ENCODE measurements at regions not wholly inside any gene's neighbourhood (a gene's known extent, or its start where the extent isn't known, plus 50 kb on each side); places are given as distances from the start of the nearest gene placed in this dataset.
A peak's percentile ranks its signal among the peaks of the same experiment; 100 is the strongest.

- intact Hi-C loops (cut with DNase I): no loop called here
- Histone ChIP-seq H3K27me3 (no peaks in the 10 kb centered on the region), H3K36me3 (replicated peaks in 1 of 2) (no peaks in the 10 kb centered on the region), H3K27ac (no peak overlapping the region), H3K9me3 (replicated peaks in 1 of 3) (no peaks in the 10 kb centered on the region), H3K4me3 (no peak overlapping the region), H3K4me1 (replicated peaks in 1 of 2) (peaks cover 0 to 4% of the 10 kb centered on the region in 2 donors)
- TF ChIP-seq CTCF (IDR thresholded peaks at IDR 0.05) (no peak), POLR2A (IDR thresholded peaks at IDR 0.05) (no peak)
- no peak for DNase-seq
- WGBS, 4 donors: 68 to 77% (median 72%) methylated on average over 7 of the region's 7 CpGs
Measured at GRCh38 chr1:239811211-239811885, 280.3 kb upstream of the FMN2 start.

- 86 to 97% (median 94%) methylated on average over 1 of the region's 1 CpG for whole genome bisulfite sequencing, 4 donors
- no peak overlapping the region for H3K4me3 ChIP-seq
- no peak overlapping the region for H3K27ac ChIP-seq
- no peaks in the 10 kb centered on the region for H3K36me3 ChIP-seq (replicated peaks in 1 of 2)
- H3K9me3 ChIP-seq (replicated peaks in 1 of 3): no peaks in the 10 kb centered on the region
- intact Hi-C loops (cut with DNase I): no loop called here
- H3K27me3 ChIP-seq: no peaks in the 10 kb centered on the region
- peaks cover 0 to 14% of the 10 kb centered on the region in 2 donors for H3K4me1 ChIP-seq (replicated peaks in 1 of 2)
- DNase-seq: no peak
- TF ChIP-seq CTCF (IDR thresholded peaks at IDR 0.05) (no peak), POLR2A (IDR thresholded peaks at IDR 0.05) (no peak)
Measured at GRCh38 chr1:239812580-239812979, 279.1 kb upstream of the FMN2 start.

DNA sequence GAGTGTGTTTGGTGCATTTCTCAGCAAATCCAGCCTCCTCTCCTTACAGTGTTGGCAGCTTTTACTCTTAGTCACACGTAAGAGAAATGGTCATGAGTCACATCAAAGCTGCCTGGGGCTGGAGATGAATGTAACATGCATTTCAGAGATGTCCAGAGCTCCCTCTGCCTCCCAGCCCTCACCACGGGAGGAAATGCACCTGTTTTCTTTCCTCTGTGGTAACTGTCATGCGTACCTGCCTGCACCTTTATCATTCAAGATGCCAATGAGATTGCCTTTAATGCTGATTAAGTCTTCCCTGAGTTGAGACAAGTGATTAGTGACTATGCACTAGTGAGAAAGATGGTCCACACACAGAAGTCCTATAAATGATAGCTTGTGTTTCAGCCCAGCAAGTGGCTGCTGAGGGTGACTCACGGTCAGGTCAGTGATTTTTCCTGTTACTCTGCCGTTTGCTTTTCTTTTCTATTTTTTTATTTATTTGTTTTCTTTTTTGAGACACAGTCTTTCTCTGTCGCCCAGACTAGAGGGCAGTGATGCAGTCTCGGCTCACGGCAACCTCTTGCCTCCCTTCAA, 277.3 kb upstream of the FMN2 start:
- peaks cover 0 to 14% of the 10 kb centered on the region in 2 donors for H3K4me1 ChIP-seq (replicated peaks in 1 of 2)
- 27 to 32% (median 30%) methylated on average over 8 of the region's 8 CpGs for WGBS, 4 donors
- DNase-seq: peak; percentile 27 to 79 (median 61)
- no peaks in the 10 kb centered on the region for H3K27me3 ChIP-seq
- TF ChIP-seq POLR2A (IDR thresholded peaks at IDR 0.05) (peak in 1 of 2 donors; percentile 57), CTCF (IDR thresholded peaks at IDR 0.05) (no peak)
- H3K9me3 ChIP-seq (replicated peaks in 1 of 3): no peaks in the 10 kb centered on the region
- no peaks in the 10 kb centered on the region for H3K36me3 ChIP-seq (replicated peaks in 1 of 2)
- intact Hi-C loops (cut with DNase I): no loop called here
- H3K4me3 ChIP-seq: peak overlapping the region in 1 of 4 donors; percentile 6
- peak overlapping the region in 4 of 5 donors; percentile 53 to 85 (median 74) for H3K27ac ChIP-seq

DNA sequence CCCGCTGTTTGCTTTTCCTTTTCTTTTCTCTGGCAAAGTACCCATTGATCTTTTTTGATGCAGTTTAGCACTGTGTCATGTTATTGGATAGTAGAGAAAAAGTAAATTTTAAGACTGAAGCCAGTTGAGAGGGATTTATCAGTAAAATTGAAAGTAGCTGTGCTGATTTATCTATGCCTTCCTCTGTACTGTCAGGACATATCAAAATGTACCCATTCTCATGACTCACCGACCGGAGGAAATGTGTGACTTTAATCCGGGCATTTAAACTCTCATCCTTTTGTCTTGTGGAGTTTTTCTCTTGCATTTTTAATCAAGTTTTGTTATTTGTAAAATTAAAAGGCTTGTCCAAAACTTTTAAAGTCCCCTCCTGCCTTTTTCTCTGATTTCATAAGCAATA, 276.6 kb upstream of the FMN2 start:
- Histone ChIP-seq H3K36me3 (replicated peaks in 1 of 2) (no peaks in the 10 kb centered on the region), H3K27me3 (no peaks in the 10 kb centered on the region), H3K4me3 (no peak overlapping the region), H3K9me3 (replicated peaks in 1 of 3) (no peaks in the 10 kb centered on the region), H3K27ac (peak overlapping the region in 4 of 5 donors; percentile 53 to 85 (median 74)), H3K4me1 (replicated peaks in 1 of 2) (peaks cover 0 to 14% of the 10 kb centered on the region in 2 donors)
- 87 to 90% (median 88%) methylated on average over 4 of the region's 4 CpGs for WGBS, 4 donors
- TF ChIP-seq POLR2A (IDR thresholded peaks at IDR 0.05) (no peak), CTCF (IDR thresholded peaks at IDR 0.05) (no peak)
- intact Hi-C loops (cut with DNase I): no loop called here
- DNase-seq: no peak
